GM10266 (cell line): ENCODE measurements at regions not wholly inside any gene's neighbourhood (a gene's known extent, or its start where the extent isn't known, plus 50 kb on each side); places are given as distances from the start of the nearest gene placed in this dataset.
"Not testable (repeated sequence)": the region's sequence is repeated elsewhere in the genome, so short reads cannot be mapped to it uniquely, and the experiment has no call there.

Experiments
- DNase-seq: peaks from one replicate; pipeline ENCODE4 v3.0.0; 2012; ENCODE audit errors: extremely low spot score
- TF ChIP-seq, protein P1 (sequence below): IDR thresholded peaks from 2 replicates; pipeline ENCODE4 v1.5.1; 2012; ENCODE audit warnings: mild to moderate bottlenecking, low read depth; ENCODE audit not compliant: control insufficient read depth, insufficient read depth; ENCODE audit errors: missing control alignments

DNA sequence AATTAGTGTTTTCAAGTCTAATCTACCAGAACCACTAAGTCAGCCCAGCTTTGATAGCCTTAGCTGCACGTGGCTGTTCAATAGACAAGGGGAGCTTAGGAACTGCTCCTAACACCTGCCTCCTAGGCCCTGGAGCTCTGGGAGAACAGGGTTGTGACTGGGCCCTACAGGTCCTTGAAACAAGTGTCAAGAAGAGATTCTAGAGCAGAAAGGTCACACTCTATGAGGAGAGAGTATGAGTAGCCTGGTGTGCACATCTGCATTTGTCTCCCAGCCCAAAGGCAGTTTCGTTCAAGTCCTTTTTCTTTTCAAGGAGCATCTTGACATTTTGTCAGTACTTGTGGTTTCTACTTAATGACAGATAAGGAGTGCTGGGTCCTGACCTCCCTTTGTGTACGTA lies 206.1 kb downstream of the PRELID2 start:
- no peak for DNase-seq
- TF ChIP-seq, protein P1, sequence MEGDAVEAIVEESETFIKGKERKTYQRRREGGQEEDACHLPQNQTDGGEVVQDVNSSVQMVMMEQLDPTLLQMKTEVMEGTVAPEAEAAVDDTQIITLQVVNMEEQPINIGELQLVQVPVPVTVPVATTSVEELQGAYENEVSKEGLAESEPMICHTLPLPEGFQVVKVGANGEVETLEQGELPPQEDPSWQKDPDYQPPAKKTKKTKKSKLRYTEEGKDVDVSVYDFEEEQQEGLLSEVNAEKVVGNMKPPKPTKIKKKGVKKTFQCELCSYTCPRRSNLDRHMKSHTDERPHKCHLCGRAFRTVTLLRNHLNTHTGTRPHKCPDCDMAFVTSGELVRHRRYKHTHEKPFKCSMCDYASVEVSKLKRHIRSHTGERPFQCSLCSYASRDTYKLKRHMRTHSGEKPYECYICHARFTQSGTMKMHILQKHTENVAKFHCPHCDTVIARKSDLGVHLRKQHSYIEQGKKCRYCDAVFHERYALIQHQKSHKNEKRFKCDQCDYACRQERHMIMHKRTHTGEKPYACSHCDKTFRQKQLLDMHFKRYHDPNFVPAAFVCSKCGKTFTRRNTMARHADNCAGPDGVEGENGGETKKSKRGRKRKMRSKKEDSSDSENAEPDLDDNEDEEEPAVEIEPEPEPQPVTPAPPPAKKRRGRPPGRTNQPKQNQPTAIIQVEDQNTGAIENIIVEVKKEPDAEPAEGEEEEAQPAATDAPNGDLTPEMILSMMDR = no peak

DNA sequence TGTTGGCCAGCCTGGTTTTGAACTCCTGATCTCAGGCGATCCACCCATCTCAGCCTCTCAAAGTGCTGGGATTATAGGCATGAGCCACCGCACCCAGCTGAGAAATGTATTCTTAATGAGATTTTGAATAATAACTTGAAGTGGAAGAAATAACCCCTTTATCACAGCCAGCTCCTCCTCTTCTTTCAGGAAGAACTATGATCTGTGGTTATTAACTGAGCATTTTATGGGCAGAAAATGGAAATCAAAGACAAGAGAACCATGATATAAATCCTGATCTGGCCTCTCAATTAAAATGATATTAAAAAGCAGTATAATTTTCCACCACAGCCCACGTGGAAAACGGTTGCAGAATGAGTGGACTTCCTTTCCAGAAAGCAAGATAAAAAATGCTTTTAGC lies 206.6 kb downstream of the PRELID2 start:
- DNase-seq = no peak
- TF ChIP-seq, protein P1 = no peak

DNA sequence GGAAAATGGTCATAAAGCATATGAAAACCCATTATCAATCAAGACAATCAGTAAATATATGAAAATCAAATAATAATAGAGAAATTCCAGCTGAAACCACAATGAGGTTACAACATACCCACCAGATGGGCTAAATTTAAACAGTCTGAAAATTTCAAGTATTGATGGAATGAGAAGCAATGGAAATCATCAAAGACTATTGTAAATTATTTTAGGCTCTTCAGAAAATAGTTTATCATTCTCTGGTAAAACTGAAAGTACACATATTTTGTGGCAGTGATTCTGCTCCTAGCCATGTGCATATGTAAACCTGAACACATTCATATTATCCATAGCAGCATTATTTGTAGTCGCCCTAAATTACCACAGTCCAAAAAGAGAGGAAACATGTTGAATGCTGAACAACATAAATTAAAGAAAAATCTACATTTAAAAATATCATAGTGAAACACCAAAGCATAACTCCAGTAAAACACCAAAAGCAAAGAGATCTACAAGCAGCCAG lies 215.3 kb downstream of the PRELID2 start:
- no peak for DNase-seq
- TF ChIP-seq, protein P1 = no peak

DNA sequence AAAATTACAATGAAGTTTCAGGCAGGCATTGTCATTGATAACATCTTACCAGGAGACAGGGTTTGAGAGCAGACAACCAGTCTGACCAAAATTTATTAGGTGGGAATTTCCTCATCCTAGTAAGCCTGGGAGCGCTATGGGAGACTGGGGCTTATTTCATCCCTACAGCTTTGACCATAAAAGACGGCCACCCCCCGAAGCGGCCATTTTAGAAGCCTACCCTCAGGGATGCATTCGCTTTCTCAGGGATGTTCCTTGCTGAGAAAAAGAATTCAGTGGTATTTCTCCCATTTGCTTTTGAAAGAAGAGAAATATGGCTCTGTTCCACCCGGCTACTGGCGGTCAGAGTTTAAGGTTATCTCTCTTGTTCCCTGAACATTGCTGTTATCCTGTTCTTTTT lies 218.4 kb downstream of the PRELID2 start:
- not testable (repeated sequence) for DNase-seq

DNA sequence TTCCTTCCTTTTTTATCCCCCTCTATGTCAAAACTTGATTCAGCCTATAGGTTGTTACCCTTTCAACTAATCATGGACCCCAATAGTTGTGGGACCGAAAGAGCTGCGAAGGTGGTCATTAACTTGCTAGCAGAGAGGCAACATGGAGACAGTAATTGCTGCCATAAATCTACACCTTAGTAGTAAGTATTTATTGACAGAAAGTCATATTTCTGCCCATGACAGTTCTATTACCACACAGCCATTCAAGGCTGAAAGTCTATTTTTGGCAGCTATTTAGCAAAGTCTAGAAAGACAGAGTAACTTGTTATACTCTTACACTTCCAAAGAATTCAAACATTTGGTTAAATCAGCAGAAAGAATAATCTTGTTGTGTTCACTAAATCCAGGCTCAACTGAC lies 236.2 kb downstream of the PRELID2 start:
- TF ChIP-seq, protein P1 = no peak
- no peak for DNase-seq

DNA sequence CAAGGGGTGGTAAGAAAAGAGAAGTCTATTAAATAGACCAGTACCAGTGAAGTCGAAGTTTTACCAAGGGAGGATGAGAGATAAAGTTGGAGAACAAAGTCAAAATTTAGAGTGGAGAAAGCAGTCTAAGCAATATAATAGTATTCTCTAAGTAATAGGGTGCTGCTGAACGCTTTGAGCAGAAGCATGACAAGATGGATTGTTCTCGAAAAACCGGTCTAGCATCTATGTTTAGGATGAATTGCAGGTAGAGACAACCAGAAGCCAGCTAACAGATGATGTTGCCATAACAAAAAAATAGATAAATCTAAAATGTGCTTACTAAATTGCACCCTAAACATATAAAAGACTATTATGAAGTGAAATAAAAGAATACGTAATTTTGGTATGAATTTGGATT lies 237.0 kb downstream of the PRELID2 start:
- TF ChIP-seq, protein P1 = no peak
- no peak for DNase-seq

DNA sequence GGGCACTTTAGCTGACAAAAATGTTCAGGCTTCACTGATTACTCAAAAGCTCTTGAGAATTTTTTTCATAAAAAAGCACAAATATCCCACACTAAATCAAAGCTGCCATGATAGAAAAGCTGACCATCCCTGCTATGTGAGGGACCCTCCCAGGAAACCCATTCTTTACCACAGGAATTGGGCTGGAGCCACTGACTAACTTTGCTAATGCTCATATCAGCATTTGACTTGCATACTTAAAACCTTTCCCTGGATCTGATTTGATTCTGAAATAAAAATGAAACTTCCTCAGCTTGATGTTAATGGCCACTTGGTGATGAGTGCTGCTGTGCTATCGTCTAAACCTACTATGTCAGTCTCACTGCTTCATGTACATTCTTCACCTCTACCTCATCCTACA lies 243.6 kb downstream of the PRELID2 start:
- no peak for DNase-seq
- TF ChIP-seq, protein P1 = no peak

DNA sequence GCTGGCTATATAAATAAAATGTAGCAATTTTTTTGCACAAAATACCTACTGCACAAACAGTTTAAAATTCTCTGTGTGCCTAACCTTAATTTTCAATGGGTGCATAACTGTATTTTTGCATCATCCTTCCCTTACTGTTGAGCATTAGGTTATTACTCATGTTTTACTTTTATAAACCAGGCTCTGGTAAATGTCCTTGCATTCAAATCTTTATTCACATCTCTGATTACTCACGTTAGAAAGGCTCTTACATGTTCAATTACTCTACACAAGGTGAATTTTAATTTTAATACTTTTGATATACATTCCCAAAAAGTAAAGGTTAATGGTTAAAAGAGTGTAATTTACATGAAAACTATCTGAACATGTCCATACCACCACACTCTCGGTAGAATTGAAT lies 246.1 kb downstream of the PRELID2 start:
- DNase-seq = no peak
- TF ChIP-seq, protein P1 = no peak
